ENCODE measurements at regions not wholly inside any gene's neighbourhood (a gene's known extent, or its start where the extent isn't known, plus 50 kb on each side); places are given as distances from the start of the nearest gene placed in this dataset.

DNA sequence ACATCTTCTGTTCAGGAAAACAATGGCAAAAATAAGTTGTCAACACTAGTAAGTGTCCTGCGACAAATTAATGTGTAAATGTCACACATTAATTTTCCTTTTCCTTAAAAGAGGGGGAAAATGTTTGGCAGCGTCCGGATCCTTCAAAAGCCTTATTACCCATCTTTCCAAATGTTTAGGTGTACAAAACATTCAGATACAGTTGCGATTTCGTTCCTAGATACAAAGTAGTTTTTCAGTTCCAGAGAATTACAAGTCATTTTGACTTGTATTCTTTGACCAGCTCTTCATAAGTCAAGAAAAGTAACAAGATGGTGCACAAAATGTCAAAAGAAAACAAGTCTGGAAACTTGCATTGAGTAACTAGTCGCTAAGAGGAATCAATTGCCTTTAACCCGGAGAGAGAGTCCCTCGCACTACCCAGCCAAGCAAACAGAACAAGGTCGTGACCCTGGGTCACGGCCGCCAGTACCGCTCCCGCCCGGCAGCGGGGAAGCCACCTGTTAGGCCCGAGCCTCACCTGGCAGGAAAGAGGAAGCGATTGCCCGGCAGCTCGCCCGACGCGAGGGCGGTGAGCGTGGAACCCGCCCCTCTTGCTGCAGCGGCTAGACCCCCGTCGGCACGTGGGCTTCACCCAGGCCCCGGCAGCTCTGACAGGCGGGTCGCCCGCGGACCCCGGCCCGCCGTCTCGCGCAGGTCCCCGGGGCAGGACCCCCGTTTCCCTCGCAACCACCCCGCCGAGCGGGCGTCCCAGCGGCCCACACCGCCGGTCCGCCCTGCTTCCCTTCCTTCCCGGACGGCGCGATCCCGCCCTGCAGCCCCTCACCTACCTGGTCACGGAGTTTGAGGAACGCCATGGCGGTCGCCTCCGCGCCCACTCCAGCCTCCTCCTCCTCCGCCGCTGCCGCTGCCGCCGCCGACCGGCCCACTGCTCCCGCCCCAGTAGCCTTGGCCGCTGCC is 61.0 kb upstream of the ANKRD28 start:
- peak overlapping the region; percentile 97 for H3K4me2 ChIP-seq (ENCODE audit: low read depth, low read length)
- peak overlapping the region; percentile 61 for H3K9ac ChIP-seq (ENCODE audit: low read depth, low read length)
- H3K9me1 ChIP-seq (ENCODE audit: insufficient read depth, low read length): no peaks in the 10 kb centered on the region
- H3K4ac ChIP-seq (ENCODE audit: low read depth, low read length): no peak overlapping the region
- H3K36me3 ChIP-seq (ENCODE audit: control insufficient read depth, insufficient read depth, low read length): no peaks in the 10 kb centered on the region
- DNase-seq (no peak), ATAC-seq (ENCODE audit: low read depth) (no peak)
- no peak overlapping the region for H4K5ac ChIP-seq (ENCODE audit: low read depth, low read length)
- H2BK20ac ChIP-seq (ENCODE audit: low read depth, low read length): no peak overlapping the region
- H3K9me3 ChIP-seq (ENCODE audit: control insufficient read depth, insufficient read depth, low read length): no peaks in the 10 kb centered on the region
- in situ Hi-C loops (cut with MboI; ENCODE audit: low sequenced_read_pairs) (no loop called here), intact Hi-C loops (cut with micrococcal nuclease) (loop anchor here (2.0 to 5.0 kb wide), 3 partner anchors 37 to 320 kb away; no protein-coding TSS in a partner anchor), dilution Hi-C loops (cut with HindIII; ENCODE audit: low sequenced_read_pairs, unreplicated experiment) (no loop called here)
- H3K4me3 ChIP-seq (ENCODE audit: insufficient read depth, low read depth, low read length): peak overlapping the region; percentile 88
- H4K91ac ChIP-seq (ENCODE audit: insufficient read depth, low read depth, low read length): no peak overlapping the region; the same call in 1 of the 2 replicates
- peaks cover 13 to 40% of the 10 kb centered on the region in 2 experiments; a peak in 3 of 4 replicates for H3K79me1 ChIP-seq (ENCODE audit: low read depth in 1 of 2, low read length in 2 of 2)
- H2AFZ ChIP-seq (replicated peaks; ENCODE audit: low read length, poor library complexity): peak overlapping the region; percentile 89
- no peak overlapping the region for H3K56ac ChIP-seq (ENCODE audit: extremely low read depth, insufficient read depth, low read length)
- peak overlapping the region; percentile 59 for H3K27ac ChIP-seq (ENCODE audit: insufficient read depth, low read length)
- no peak overlapping the region for H2BK120ac ChIP-seq (ENCODE audit: low read depth, low read length)
- H2BK15ac ChIP-seq (ENCODE audit: low read depth, low read length): no peak overlapping the region
- CTCF ChIA-PET: no interaction called here
- no peak overlapping the region for H4K8ac ChIP-seq (ENCODE audit: low read depth in 2 of 2, low read length in 2 of 2)
- H2BK5ac ChIP-seq (ENCODE audit: low read depth, low read length, poor library complexity, severe bottlenecking): peak overlapping the region; percentile 40
- H3K18ac ChIP-seq (ENCODE audit: low read depth, low read length): no peak overlapping the region
- BruUV-seq (replicated peaks): no TSS peak
- H2AK9ac ChIP-seq (replicated peaks; ENCODE audit: low read depth, low read length, poor library complexity): peak overlapping the region; percentile 76
- H4K20me1 ChIP-seq (ENCODE audit: insufficient read depth, low read length): no peaks in the 10 kb centered on the region
- H2AK5ac ChIP-seq (ENCODE audit: low read depth, low read length): no peak overlapping the region
- POLR2A ChIA-PET (ENCODE audit: unreplicated experiment): no interaction called here
- H3K27me3 ChIP-seq (ENCODE audit: control insufficient read depth, insufficient read depth, low read length): no peaks in the 10 kb centered on the region
- 0% methylated on average over 29 of the region's 70 CpGs; no CpG with 5 or more reads in 1 of the 2 experiments for WGBS, 2 experiments (ENCODE audit: extremely low coverage in 2 of 2, insufficient read length in 1 of 2)
- H3K14ac ChIP-seq (replicated peaks; ENCODE audit: low read depth, low read length): no peak overlapping the region
- 0 out of 2 replicates have a peak overlapping the region, but pooled peaks have one; percentile 1 for H3K23ac ChIP-seq (ENCODE audit: low read depth, low read length)
- H3K4me1 ChIP-seq (ENCODE audit: control insufficient read depth, insufficient read depth, low read length): no peaks in the 10 kb centered on the region
- TF ChIP-seq BHLHE40 (IDR thresholded peaks at IDR 0.05; ENCODE audit: low read depth, low read length) (no peak), CHD1 (IDR thresholded peaks at IDR 0.05; ENCODE audit: low read depth, low read length) (no peak), POLR2A (IDR thresholded peaks at IDR 0.05; ENCODE audit: low read depth, low read length) (no peak), MXI1 (IDR thresholded peaks at IDR 0.05; ENCODE audit: borderline replicate concordance, low read depth, low read length) (no peak), FOS (IDR thresholded peaks at IDR 0.05; ENCODE audit: low read depth, low read length) (no peak), CEBPB (IDR thresholded peaks at IDR 0.05; ENCODE audit: low read depth, low read length) (no peak), SMC3 (IDR thresholded peaks at IDR 0.05; ENCODE audit: low read depth, low read length) (no peak), RFX5 (IDR thresholded peaks at IDR 0.05; ENCODE audit: low read depth, low read length) (no peak), RCOR1 (IDR thresholded peaks at IDR 0.05; ENCODE audit: insufficient replicate concordance, low read length) (no peak), MAFK (IDR thresholded peaks at IDR 0.05; ENCODE audit: low read depth, low read length) (no peak), RAD21 (IDR thresholded peaks at IDR 0.05; ENCODE audit: low read length) (no peak), NFE2L2 (IDR thresholded peaks at IDR 0.05; ENCODE audit: low read depth, low read length) (no peak)
- TF ChIP-seq, protein P1, sequence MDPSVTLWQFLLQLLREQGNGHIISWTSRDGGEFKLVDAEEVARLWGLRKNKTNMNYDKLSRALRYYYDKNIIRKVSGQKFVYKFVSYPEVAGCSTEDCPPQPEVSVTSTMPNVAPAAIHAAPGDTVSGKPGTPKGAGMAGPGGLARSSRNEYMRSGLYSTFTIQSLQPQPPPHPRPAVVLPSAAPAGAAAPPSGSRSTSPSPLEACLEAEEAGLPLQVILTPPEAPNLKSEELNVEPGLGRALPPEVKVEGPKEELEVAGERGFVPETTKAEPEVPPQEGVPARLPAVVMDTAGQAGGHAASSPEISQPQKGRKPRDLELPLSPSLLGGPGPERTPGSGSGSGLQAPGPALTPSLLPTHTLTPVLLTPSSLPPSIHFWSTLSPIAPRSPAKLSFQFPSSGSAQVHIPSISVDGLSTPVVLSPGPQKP (IDR thresholded peaks at IDR 0.05; ENCODE audit: borderline replicate concordance, low read depth, low read length): no peak
- TF ChIP-seq, protein P2, sequence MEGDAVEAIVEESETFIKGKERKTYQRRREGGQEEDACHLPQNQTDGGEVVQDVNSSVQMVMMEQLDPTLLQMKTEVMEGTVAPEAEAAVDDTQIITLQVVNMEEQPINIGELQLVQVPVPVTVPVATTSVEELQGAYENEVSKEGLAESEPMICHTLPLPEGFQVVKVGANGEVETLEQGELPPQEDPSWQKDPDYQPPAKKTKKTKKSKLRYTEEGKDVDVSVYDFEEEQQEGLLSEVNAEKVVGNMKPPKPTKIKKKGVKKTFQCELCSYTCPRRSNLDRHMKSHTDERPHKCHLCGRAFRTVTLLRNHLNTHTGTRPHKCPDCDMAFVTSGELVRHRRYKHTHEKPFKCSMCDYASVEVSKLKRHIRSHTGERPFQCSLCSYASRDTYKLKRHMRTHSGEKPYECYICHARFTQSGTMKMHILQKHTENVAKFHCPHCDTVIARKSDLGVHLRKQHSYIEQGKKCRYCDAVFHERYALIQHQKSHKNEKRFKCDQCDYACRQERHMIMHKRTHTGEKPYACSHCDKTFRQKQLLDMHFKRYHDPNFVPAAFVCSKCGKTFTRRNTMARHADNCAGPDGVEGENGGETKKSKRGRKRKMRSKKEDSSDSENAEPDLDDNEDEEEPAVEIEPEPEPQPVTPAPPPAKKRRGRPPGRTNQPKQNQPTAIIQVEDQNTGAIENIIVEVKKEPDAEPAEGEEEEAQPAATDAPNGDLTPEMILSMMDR (conservative IDR thresholded peaks at IDR 0.05; ENCODE audit: low read depth, low read length): no peak
- TF ChIP-seq, protein P3, sequence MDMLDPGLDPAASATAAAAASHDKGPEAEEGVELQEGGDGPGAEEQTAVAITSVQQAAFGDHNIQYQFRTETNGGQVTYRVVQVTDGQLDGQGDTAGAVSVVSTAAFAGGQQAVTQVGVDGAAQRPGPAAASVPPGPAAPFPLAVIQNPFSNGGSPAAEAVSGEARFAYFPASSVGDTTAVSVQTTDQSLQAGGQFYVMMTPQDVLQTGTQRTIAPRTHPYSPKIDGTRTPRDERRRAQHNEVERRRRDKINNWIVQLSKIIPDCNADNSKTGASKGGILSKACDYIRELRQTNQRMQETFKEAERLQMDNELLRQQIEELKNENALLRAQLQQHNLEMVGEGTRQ (IDR thresholded peaks at IDR 0.05; ENCODE audit: low read depth, low read length): no peak

Measured in IMR-90 (cell line).